NCI-H2081 treated with DMSO at 0.1 percent for 48 hours (cell line): ENCODE measurements at regions not wholly inside any gene's neighbourhood (a gene's known extent, or its start where the extent isn't known, plus 50 kb on each side); places are given as distances from the start of the nearest gene placed in this dataset.

ENCODE experiments used
- DNase-seq: peaks from one replicate; lab custom pipeline; 2025; lab: John Stamatoyannopoulos, UW

DNA sequence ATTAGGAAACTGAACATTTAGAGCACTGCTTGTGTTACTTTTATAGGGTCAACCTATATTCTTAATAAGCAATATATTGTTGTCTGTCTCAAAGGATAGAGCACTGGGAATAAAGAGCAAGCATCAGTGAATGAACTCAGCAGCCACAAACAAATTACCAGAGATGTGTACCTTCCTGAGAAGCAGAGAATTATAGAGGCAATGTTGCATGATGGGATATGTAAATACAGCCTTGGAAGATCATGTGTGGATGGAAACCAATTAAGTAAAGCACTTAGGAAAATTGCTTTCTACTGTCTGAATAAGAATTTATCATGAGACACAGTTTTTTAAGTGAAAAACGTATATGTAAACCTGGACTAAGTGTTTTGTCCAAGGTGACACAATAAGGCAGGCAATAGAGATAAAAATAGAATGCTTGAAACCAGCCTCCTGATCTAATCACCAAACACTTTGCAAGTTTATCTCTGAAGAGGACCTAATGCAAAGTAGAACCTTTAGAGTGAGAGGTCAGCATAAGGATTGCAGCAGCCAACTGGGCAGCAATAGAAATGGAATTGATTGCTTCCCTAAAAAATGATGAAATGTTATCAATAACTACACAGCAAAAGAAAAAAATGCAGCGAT lies 848.0 kb downstream of the TUSC7 start:
- DNase-seq = peak; percentile 76

DNA sequence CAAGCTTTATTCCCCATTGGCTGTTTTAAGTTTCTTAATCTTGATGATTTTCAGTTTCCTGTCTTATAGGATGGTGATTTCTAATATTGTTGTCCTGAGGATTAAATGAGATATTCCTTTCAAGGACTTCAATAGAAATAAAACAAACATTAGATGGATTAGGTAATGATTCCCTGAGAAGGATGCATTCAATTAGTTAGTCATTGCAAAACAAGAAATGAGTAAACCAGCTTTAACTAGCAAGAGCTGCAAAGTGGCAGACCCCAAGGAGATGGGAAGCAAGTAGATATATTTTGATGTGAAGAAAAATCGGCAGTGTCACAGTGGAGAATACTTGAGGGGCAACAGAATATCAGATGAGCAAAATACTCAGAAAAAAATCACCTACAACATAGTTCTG lies 849.1 kb downstream of the TUSC7 start:
- no peak for DNase-seq

DNA sequence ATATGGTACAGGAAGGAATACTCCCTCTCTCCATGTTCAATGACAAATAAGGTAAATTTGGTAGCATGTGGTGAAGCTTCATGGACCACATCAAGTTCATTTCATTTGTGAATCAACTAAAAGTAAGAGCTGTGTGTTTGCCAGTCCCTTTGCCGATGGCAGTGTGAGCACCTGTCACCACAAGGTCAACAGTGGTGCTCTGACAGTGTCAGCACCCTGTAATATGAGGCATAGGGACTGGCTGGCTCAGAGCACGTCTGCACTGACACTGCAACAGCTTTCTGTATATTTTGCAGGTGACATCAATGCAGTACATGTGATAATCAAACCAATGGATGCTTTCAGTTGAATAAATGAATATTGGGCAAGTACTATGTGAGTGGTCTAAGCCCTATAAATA lies 852.4 kb downstream of the TUSC7 start:
- no peak for DNase-seq

DNA sequence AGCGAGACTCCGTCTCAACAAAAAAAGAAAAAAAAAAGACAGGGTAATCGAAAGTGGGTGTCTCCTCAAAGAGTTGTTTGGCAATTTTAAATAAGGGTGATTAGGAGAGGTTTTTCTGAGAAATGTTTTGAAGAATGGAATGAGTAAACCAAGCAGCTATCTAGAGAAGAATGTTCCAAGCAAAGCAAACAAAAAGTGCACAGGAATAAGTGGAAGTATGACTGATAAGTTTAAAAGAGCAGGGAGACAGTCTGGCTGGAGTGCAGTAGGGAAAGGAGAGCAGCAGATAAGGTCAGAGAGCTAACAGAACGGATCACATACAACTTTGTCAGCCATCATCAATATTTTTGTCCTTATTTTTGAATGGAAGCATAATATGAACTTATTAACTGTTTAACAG lies 853.5 kb downstream of the TUSC7 start:
- DNase-seq = no peak

DNA sequence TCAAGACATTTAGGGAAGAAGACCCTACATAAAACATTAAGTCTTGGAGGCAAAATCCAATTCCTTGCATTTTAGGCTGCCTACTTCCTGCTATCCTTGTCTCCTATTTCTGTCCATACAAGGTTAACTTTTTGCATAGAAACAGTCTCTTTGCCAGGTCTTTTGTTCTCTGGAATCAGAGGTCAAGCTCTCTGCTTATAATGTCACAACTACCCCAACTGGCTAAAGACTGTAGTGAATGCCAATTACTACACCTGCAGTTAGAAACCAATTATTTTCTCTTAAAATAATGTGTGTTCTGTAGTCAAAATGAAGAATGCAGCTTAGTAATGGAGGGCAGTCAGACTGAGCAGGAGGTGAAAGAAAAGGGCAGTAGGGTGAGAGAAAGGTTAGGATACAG lies 856.2 kb downstream of the TUSC7 start:
- DNase-seq = no peak

DNA sequence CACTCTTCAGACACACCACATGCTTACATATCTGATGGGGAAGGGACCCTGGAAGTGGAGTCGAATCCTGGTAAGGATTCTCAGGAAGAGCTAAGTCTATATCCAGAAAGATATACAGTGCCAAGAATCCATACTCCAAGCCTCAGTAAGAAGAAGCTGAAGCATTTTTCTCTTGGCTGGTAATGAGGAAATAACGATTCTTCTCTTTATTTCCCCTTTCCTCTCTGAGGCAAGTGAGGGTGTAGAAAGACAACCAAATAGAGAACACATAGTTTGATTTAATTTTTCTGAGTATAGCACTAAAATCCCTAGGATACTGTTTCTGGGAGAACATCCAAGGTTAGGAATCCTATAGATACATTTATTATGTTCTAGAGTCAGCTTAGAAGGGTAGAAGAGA lies 857.3 kb downstream of the TUSC7 start:
- DNase-seq = no peak

DNA sequence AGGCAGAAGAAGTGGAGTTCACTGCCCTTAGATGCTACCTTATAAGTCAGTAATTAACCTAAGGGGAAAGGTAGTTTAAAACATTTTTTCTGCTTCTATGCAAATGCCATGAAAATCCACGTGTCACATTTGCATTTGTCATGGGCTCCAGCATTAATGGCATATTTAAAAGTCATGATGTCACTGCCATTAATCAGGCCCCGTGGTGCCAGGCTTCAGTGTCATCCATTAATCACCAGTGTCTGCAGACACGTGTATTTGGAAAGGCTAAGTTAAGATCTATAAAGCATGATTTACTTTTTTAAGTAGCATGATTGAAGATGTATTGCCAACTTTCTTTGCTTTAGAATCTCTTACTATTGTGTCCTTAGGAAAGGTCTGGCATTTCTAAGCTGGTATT lies 857.8 kb downstream of the TUSC7 start:
- DNase-seq = no peak

DNA sequence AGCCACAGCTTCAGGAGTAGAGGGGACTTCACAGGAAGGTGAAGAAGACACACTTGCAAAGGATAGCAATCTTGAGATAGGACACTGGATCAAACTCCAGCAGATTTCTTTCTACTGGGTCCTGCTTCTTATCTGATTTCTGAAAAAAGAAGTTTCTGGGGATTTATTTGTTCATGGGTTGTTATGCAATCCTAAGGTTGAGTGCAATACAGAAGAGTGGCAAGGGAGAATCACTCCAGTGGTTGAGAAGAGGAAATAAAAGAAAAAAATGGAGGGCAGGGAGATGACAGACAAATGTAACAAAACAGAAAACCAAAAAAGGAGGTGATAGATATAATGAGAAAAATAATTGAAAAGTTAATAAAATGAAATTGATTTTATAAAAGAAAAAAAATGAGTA lies 858.3 kb downstream of the TUSC7 start:
- no peak for DNase-seq

DNA sequence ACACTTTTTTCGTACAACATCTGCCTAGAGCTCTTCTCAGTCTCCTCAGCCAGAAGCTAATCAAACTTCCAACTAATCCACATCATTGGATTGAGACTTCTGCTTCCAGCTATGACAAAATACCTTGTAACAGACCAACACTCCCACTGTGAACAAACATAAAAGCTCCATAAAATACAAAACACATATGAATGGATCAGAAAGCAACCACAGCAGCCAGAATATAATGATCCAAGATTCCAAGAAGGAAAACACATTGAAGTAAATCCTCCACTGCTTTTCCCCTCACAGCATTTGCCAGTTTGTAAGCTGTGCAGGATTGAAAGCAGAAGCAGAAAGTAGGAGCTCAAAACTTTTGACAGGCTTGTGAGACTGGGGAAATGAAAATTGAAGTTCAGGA lies 863.2 kb downstream of the TUSC7 start:
- no peak for DNase-seq

DNA sequence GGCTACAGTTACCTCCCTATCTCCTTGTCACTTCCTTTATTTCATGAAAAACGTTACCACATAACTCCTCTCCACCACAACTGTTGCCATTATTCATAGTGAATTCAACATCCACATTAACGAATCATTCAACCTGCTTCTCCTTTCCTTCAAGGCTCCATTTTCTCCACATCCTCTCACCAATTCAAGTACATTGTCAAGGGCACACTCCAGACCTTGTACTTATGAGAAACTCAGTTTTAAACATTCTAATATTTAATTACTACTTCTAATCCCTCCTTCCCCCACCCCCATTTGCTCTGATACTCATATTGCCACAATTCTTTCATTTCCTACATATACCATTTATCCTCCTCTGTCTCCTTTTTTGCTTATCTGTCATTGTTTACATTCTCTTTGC lies 871.2 kb downstream of the TUSC7 start:
- no peak for DNase-seq

DNA sequence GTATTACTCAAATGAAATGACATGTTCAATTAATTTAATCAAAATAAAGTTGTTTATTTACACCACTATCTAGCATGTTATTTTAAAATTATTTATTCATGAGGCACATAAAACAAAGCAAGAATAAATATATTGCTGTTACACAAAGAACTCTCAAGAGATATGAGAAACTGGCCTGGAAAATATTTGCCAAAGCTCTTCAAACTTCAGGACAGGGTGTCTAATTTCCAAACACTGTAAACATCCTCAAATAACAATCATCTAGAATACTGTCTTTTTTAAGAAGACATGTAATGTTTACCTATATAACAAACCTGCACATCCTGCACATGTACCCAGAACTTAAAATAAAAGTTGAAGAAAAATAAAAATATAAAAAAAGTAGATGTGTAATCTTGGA lies 876.6 kb downstream of the TUSC7 start:
- no peak for DNase-seq

DNA sequence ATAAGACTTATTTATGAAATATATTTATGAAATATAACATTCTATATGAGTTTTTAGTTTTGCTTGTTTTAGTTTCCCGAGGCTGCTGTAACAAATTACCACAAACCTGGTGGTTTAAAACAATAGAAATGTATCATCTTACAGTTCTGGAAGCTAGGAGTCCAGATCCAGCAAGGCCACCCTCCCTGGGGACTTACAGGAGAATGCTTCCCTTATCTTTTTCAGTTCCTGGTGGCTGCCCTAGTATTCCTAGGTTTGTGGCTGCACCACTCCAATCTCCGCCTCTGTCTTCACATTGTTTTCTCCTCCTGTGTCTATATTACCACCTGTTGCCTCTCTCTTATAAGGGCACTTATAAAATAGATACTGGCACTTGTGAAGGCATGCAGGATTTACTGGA lies 877.8 kb downstream of the TUSC7 start:
- no peak for DNase-seq

DNA sequence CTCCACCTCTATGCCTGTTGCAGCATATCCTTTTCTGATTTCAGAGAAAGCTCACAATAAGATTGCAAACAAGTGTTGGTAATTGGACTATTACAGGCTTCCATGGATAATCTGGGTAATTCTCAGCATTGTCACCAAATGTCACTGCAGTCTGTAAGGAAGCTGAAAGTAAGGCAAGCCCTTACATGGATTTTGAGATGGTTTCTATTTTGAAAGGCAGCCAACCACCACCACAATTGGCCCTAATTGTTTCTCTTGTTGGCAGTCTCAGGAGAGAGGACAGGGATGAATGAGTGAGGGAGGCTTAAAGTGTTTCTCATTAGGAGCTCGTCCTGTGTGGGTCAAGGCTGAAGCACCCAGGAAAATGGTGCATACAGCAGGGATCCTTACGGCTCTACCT lies 879.9 kb downstream of the TUSC7 start:
- peak; percentile 52 for DNase-seq

DNA sequence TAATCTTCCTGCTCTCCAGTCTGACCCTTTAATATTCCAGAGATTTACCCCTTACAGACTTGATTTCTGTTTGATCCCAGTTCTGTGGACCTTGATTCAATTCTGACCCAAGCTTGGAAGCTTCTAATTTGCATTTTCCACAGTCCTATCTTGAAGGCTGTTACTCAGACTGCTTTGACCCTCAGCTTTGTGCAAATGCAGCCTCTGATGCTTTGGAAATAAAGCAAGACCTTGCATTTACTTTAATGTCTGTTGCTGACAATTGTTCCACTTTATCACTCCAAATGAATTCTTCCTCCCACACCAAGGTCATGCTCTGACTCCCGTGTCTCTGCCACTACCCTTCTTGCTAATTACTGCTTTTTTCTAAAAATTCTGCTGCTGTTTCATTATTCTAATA lies 886.0 kb downstream of the TUSC7 start:
- no peak for DNase-seq

DNA sequence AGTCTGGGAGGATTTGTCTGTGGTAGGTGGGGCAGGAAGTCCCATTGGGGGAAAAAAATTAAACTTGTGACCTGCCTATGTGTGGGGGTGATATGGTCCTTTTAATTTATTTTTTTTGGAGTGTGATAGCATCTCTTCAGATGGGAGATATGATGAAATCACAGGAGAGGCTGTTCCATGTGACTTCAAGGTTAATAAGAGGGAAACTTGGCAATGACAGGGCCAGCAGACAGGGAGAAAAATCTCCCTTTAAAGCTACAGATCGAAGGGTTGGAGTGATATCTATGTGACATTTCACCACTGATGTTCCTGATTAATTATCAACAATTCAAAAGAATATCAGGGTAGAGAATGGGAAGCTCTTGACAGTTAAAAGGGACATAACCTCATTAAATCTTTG lies 886.9 kb downstream of the TUSC7 start:
- DNase-seq = no peak

DNA sequence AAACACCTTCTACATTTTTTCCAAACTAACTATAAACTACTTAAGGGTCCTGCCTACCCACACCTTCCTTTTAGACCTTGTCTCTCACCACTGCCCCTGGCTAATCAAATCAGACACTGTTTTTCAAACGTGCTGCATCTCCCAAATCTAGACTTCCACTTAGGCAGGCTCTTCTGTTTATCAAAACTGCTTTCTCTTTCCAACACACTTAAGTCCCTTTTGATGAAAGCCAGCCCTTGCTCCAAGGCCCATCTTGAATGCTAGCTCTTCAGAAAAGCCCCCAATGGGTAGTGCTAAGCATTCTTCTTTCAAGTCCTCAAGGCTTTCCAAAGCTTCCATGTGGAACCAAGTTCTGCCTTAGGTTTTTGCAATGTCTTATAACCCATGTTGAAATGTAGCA lies 888.3 kb downstream of the TUSC7 start:
- DNase-seq = no peak

DNA sequence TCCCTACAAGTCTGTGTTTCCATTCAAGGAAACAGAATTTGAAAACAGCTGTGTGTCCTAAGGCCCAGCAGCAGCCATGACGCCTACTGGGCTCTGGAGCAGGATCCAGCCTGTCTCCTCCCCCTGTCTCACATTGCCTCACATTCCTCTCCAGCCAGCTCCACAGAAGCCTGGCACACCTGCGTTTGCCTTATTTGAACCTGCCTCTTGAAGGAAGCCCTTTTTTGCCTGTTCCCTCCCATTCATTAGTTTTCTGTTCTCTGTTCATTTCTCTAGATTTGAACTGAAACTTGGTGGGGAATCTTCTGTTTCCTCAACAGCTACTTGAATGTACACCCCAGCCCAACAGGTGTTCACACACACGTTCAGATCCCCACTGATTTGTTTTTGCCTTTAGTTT lies 890.5 kb downstream of the TUSC7 start:
- no peak for DNase-seq

DNA sequence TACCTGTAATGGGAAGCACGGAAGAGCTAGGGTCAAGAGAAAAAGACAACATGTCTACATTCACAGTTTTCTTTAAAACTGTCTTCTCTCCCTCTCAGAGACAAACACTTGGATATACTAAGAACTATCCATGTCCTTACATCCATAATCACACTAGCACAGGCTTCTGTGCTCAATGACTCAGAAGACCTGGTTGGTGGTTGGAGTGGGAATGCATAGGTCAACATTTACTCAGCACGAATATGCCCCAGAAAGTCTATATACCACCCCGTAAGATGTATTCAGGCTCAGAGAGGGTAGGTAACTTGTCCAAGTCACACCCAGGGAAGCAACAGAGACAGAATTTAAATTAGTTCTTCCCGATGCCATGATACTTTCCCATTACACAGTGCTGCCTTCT lies 891.1 kb downstream of the TUSC7 start:
- no peak for DNase-seq

DNA sequence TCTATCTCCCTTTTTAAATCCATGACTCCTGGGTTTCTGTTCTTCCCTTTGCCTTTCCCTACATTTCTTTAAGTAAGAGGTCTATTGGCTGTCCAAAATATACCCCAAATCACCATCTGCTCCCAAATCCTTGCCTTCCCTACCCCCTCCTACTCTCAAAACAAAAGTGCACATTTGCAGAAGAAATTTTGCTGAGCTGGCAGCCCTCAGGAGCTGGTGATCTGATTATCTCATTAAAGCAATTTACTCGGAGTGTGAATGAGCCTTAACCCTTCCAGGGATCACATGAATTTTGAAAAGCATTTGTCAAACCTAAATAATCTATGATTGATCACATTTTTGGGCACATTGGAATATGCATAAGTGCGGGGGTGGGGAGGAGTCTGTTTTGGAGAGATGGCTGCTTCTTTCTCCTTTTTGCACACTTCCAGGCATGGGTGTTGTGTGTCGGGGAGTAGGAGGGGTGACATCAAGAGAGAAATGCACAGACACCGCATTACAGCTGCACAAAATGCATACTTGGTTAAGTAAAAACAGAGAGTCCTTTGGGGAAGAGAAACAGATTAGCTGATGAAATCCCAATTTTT lies 892.6 kb downstream of the TUSC7 start:
- no peak for DNase-seq

DNA sequence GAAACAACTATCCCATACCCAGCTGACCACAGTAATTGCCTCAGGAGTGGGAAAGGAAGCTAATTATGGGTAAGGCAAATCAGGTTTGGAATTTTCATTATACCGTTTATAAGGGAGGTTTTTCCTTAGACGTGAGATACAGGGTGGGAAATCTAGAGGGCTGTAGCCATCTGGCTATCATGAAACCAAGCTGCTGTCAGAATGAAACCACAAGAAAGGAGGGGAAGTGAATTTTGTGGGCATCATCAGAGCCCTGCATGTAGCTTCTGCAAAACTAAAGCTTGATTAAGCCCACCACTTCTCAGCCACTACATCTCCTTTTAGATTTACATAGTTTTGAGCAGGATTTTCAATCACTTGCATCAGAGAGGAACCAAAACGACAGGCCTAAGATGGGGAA lies 893.5 kb downstream of the TUSC7 start:
- DNase-seq = no peak

DNA sequence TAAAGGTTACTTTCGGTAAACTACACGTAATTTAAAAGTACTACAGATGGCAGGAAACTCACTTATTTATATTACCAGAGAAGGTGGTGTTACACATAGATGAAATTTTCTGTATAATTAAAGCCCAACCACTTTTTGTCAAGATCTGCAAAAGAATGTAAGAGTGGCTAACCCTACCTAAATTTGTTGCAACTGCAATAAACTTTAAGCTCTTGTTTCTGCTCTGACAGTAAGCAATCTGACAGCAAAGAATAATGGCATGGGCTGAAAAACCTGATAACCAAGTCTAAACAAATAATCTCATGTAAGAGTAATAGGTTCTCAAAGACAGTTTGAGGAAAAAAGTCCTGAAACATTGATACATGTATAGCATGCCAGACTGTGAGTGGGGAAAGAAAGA lies 897.3 kb downstream of the TUSC7 start:
- DNase-seq = no peak

DNA sequence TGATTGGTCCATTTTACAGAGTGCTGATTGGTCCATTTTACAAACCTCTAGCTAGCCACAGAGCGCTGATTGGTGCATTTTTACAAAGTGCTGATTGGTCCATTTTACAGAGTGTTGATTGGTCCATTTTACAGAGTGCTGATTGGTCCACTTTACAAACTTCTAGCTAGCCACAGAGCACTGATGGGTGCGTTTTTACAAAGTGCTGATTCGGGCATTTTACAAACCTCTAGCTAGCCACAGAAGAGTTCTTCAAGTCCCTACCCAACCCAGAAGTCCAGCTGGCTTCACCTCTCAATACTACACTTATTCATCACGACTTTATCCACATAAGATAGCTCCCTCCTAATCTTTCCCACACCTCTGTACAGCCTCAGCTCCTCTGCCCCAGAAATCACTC lies 899.8 kb downstream of the TUSC7 start:
- DNase-seq = no peak

DNA sequence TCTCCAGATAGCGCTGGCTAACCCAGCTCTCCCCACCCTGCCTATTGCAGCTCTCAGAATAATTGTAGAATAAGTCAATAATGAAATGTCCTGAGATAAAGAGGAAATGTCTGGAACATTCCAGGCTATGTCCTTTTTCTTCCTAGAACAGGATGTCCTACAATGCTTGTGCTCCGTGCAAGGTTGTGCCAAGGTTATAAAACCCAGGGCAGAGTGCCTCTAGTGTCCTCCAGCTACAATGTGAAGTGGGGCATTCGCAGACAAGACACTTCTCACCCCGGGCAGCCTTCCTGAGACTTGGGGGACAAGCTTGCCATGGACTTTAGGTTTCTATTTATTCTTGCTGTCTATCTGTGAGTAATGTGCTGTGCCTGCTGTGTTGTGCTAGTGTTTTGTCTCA lies 900.6 kb downstream of the TUSC7 start:
- no peak for DNase-seq

DNA sequence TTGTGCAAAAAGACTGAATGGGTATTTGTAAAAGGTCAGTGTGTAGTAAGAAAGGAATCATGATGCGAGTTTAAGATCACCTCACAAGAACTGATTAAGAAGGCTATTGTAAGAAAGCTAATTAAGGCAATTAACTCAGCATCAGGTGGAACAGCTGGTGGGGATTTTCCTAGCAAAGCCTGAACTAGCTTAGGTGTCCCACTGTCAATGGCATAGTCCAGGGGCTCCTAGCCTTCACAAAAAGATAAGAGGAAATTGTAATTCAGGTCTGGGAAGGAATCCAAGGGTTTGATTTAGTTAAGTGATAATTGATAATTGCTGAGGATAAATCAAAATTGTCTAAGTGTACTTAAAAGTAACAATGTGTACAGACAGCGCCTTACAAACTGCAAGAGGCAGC lies 901.6 kb downstream of the TUSC7 start:
- DNase-seq = peak; percentile 59

DNA sequence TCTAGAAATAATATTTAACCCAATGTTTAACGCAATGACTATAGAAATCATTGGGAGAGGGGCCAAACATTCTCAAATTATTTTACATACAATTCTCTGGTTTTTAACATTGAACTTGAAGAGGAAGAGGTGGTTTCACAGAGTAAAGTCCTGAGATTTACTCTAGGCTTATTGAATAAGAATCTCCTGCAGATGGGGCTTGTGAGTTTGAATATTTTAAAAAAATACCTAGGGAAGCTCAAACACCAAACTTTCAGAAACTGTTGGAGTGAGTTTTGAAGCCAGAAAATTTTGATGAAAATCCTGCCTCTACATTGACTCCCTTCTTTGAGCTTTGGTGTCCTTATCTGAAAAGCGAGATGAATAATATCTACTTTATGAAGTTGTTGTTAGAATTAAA lies 906.6 kb downstream of the TUSC7 start:
- DNase-seq = no peak
